GM13976 (cell line): ENCODE measurements at regions not wholly inside any gene's neighbourhood (a gene's known extent, or its start where the extent isn't known, plus 50 kb on each side); places are given as distances from the start of the nearest gene placed in this dataset.
"Not testable (repeated sequence)": the region's sequence is repeated elsewhere in the genome, so short reads cannot be mapped to it uniquely, and the experiment has no call there.

ENCODE experiments used
- DNase-seq: peaks from one replicate; pipeline ENCODE4 v3.0.0; 2012; ENCODE audit warnings: low spot score
- CTCF ChIP-seq: IDR thresholded peaks from 2 replicates; pipeline ENCODE4 v1.5.1; 2012; ENCODE audit warnings: borderline replicate concordance, mild to moderate bottlenecking; ENCODE audit not compliant: insufficient read depth; ENCODE audit errors: extremely low read depth, missing control alignments, control extremely low read depth
- in situ Hi-C: fragments of 300-500 bp; cut with MboI; formaldehyde crosslinking; loops from one replicate; pipeline ENCODE4 v1.12.0; 2022; ENCODE audit warnings: low sequenced_read_pairs, mixed read lengths, inconsistent platforms; ENCODE audit not compliant: unreplicated experiment

GRCh38 chr5:167853421-167853820, 438.0 kb upstream of the WWC1 start:
- no peak for TF ChIP-seq CTCF
- in situ Hi-C loops = no loop called here
- DNase-seq = no peak

DNA sequence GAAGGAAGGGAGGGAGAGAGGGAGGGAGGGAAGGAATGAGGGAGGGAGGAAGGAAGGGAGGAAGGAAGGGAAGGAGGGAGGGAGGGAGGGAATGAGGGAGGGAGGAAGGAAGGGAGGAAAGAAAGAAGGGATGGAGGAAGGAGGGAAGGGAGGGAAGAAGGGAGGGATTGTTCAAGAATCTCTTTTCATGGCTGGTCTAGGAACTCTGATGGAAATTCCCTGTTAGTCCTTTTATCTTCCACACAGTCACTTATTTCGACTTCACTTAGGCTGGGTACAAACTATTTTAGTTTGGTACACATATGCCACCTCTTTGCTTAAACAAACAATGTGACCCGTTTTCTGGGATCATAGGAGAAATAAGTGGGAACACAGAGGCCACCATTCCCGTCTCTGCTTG, 435.6 kb upstream of the WWC1 start:
- no peak for TF ChIP-seq CTCF
- in situ Hi-C loops = no loop called here
- DNase-seq = no peak

- DNase-seq = no peak
- in situ Hi-C loops = no loop called here
- no peak for TF ChIP-seq CTCF
Observed at GRCh38 chr5:167857321-167857720, 434.1 kb upstream of the WWC1 start.

DNA sequence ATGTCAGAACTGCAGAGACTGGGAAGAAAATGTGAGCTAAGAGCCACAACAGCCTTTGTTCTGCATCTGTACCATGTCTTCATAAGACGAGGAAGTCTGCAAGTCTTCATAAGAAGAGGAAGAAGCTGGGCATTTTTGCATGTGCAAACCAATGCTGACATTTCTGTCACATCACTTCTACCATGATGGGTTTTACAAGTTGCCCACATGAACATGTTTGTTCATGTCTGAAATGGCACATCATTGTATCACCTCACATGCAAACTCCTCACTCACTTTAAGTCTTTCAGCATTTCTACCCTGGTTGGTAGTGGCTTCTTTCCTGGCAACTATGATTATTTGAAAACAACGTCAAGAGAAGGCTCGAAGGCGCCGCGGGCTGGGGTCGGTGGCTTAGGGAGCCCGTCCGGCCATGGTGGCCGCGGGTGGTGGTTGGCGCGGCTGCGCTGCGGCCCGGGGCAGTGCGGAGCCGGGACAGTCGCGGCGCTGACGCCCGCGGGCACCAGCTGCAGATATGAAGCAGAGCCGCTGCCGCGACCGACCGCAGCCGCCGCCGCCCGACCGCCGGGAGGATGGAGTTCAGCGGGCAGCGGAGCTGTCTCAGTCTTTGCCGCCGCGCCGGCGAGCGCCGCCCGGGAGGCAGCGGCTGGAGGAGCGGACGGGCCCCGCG, 433.1 kb upstream of the WWC1 start:
- DNase-seq, in situ Hi-C loops: not testable (repeated sequence)

- no peak for DNase-seq
- in situ Hi-C loops = no loop called here
- TF ChIP-seq CTCF = no peak
Observed at GRCh38 chr5:167861129-167861927, 430.1 kb upstream of the WWC1 start.

DNA sequence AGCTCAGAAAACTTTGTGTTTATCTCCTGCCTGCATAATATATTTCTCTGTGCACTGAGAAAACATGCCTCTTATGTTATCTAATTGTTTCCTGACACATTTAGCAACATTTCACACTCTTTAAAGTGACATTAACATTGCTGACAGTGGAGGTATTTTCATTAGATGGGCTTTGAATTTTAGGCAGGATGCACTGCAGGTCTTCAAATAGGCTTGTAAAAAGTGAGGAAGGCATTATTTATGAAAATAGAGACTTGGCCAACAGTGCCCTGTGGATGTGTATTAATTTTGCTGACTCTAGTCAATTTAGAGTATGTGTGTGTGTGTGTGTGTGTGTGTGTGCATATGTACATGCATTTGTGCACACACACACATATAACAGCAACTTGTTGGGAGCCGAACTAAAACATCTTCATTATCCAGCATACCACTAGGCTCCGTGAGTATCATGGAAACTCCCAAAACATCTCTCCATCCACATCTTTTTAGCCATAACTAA, 429.5 kb upstream of the WWC1 start:
- in situ Hi-C loops = no loop called here

More for the DNA sequence above, 429.5 kb upstream of the WWC1 start:
- TF ChIP-seq CTCF = no peak
- DNase-seq = no peak
